HG03175 (cell line): ENCODE measurements at regions not wholly inside any gene's neighbourhood (a gene's known extent, or its start where the extent isn't known, plus 50 kb on each side); places are given as distances from the start of the nearest gene placed in this dataset.

Experiments used
- ATAC-seq: cut with Tn5 transposase; IDR thresholded peaks from one replicate; pipeline ENCODE4 v1.9.1; 2021; ENCODE audit warnings: mild to moderate bottlenecking, moderate library complexity; ENCODE audit not compliant: unreplicated experiment

DNA sequence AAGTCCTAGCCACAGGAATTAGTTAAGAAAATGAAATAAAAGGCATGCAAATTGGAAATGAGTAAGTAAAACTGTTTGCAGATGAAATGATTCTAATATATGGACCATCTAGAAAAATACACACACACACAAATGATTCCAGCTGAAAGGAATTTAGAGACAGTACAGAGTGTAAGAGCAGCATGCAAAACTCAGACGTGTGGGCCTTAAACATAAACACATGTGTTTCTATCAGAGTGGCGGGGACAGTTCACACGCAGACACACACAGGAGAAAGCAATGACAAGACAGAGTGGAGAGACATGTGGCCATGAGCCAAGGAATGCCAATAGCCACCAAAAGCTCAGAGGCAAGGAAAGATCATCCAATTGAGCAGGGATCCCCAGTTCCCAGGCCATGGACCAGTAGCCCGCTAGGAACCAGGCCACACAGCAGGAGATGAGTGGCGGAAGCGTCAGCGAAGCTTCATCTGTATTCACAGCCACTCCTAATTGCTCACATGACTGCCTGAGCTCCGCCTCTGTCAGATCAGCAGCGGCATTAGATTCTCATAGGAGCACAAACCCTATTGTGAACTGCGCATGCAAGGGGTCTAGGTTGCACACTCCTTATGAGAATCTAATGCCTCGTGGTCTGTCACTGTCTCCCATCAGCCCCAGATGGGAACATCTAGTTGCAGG lies 155.4 kb downstream of the ARL4C start:
- no peak for ATAC-seq

DNA sequence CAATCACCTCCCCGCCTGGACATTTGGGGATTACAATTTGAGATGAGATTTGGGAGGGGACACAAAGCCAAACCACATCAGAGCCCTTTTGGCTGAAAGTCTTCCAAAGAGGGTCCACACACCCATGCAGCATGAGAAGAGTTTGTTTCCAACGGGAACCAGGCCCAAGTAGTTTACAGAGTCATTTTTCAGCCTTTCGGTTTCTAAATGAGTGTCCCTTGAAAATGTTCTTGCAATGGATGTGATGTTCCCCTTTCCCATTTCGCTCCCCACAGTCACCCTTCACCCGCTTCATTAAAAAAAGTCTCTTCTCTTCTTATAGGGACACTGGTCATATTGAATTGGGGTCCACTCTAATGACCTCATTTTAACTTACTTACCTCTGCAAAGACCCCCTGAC lies 157.4 kb downstream of the ARL4C start:
- ATAC-seq, result no peak

- no peak for ATAC-seq
Measured at GRCh38 chr2:234339011-234339410, 157.9 kb downstream of the ARL4C start.

DNA sequence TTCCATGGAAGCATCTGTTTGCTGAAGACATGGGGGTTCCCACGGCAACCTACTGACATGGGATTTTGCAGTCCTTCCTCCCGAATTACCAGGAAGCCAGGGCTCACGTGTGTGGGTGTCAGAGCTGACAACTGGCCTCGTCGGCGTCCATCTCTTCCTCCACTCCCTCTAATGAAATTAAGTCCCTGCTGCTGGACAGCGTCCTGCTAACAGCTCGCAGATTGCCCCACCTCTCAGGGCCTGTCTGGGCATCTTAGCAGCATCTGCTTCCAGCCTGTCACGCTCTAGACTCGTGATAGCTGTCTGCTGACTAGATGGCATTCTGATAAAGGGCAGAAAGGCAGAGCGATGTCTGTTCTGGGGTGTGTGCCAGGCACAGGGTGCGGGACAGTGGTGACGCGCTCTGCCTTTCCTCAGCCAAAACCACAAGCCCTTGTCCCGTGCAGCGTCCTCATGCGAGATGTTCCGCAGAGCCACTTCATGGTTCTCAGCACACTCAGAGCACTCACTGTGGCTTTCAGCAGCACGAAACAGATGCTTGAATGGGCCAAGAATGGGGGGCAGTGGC lies 161.1 kb downstream of the ARL4C start:
- no peak for ATAC-seq

DNA sequence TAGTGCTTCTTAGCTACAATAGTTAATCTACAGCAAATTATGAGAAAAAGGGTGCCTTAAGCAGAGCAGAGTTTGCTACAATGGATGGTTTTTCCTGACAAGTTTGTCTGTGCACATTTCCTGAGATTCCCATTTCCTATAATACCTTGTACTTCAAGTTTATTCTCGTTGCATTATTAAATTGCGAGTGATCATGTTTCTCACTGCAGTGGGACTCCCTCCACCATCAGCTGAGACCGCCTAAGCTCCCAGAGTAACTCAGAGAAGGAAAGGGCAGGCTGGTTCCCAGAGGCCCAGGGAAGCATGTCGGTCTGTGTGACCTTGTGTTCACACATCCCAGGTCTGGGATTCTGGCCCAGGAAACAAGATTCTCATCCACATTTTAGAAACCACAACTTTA lies 162.1 kb downstream of the ARL4C start:
- no peak for ATAC-seq

DNA sequence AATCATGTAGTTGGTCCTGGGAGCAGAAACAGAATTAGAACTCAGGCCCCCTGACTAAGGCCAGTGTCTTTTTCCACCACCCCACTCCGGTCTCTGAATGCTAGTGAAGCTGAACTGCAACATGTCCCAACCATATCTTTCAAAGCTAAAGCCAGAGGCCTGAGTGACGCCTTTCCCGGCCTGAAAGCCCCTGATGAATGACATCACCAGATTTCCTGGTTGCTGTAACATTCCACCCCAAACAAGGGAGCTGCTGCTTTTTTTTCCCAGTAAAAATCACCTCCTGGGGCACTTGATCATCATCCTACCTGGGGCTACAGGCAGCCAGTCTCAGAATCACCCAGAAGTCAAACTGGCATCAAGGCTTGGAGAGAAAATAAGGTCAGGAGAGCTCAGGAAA lies 162.7 kb downstream of the ARL4C start:
- ATAC-seq, result no peak

- no peak for ATAC-seq
Measured at GRCh38 chr2:234333168-234334130, 163.4 kb downstream of the ARL4C start.

- ATAC-seq, result no peak
Measured at GRCh38 chr2:234331966-234332365, 164.9 kb downstream of the ARL4C start.

GRCh38 chr2:234331566-234331965 lies 165.3 kb downstream of the ARL4C start:
- no peak for ATAC-seq

- ATAC-seq, result no peak
Measured at GRCh38 chr2:234330902-234331301, 166.0 kb downstream of the ARL4C start.

GRCh38 chr2:234329202-234329960 lies 167.5 kb downstream of the ARL4C start:
- no peak for ATAC-seq

GRCh38 chr2:234328444-234328990 lies 168.4 kb downstream of the ARL4C start:
- ATAC-seq, result no peak

GRCh38 chr2:234326694-234327093 lies 170.2 kb downstream of the ARL4C start:
- no peak for ATAC-seq

DNA sequence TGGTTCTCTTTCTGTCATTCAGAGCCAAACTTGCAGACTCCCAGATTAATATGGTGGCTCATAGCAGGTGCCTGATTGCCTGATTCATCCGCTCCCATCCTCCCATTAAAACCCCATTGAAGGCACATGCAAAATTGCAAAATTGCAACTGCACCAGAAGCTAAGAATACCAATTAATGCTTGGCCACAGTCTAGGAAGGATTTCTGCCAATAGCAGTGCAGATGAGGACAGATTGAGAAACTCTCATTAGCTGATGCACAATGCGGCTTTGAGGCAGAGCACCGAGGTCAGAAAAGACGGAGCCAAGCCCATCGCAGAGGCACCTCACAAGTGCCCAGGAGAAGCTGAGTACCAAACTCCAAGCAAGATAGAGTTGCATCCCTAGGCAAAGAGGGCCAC lies 172.8 kb downstream of the ARL4C start:
- ATAC-seq, result no peak

- ATAC-seq, result no peak
Measured at GRCh38 chr2:234322766-234323465, 174.0 kb downstream of the ARL4C start.

DNA sequence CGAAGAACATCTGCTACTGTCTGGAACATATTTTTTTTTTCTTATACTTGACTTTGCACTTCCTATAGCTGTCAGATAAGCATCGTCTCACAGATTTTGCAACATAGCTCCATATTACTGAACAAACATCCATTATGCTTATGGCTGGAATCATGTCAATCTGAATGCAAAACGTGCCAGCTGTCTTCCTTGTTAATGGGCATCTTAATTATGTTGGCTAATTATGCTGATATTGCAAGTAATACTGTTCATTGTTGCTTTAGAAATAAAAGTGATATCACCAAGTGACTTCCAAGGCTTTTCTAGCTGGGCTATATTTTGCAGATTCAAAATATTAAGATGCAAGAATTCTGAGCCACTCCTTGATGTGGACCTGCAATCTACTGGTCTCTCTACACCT lies 176.8 kb downstream of the ARL4C start:
- ATAC-seq, result no peak

DNA sequence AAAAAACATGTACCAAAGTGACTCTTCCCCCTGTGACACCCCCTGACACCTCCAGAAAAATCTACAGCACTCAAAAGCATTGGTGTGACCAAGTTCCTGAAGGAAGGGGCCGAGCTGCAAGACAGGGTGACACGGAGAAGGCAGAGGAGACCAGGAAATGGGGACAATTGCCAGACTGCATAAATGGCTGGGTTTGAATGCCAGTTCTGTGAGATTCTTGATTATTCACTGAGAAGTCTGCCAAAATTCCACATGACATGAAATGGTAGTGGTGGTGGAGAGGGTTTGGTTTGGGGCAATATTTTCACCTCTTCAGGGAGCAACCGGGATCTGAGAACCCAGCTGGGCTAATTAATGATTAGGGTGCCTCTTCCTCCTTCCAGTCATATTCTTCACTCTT lies 178.5 kb downstream of the ARL4C start:
- ATAC-seq, result no peak

DNA sequence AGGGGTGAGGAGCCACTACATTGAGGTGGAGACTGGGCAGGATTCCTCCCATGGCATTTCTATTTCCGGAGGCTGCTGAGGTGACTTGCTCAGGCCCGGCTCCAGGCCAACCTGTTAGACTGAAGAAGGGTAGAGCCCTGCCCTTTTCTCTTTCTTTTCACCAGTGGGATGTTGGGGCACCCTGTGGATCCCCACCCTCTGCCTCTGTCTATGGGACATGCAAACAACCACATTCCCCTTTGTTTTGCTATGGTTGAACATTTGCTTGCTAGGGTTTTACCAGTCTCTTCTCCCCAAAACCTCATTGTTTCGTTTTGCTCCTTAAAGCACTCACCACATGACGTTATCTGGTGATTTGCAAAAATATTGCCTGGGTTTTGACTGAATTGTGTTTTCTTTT lies 183.3 kb downstream of the ARL4C start:
- no peak for ATAC-seq

DNA sequence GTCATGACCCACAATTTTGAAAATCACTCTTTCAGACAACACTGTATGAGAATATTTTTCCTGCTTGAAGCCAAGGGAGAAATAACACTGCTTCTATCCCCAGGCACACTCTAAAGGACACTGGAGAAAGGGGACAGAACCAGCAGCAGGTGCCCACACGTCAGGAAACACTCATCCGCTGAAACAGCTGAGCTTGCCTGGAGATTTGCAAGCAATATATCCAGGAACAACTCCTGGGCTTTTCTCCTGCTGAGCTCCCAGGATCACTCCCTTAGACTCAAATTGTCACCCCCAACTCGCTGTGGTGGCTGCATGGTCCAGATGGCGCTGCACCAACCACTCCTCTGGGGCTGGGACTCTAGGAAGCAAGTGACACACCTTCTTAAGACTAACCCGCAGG lies 186.7 kb downstream of the ARL4C start:
- no peak for ATAC-seq

DNA sequence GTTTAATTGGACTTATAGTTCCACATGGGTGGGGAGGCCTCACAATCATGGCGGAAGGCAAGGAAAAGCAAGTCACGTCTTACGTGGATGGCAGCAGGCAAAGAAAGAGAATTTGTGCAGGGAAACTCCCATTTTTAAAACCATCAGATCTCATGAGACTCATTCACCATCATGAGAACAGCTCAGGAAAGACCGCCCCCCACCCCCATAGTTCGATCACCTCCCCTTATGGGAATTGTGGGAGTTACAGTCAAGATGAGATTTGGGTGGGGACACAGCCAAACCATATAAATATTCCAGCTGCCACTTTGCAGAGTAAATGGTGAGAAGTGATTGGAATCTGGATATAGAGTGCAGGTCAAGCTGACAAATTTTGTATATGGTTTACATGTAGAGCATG lies 187.4 kb downstream of the ARL4C start:
- no peak for ATAC-seq
